Mesendoderm (in vitro differentiated cells): ENCODE measurements at regions not wholly inside any gene's neighbourhood (a gene's known extent, or its start where the extent isn't known, plus 50 kb on each side); places are given as distances from the start of the nearest gene placed in this dataset.
"Not testable (repeated sequence)": the region's sequence is repeated elsewhere in the genome, so short reads cannot be mapped to it uniquely, and the experiment has no call there.

Experiments
- DNase-seq: peaks from one replicate; pipeline ENCODE4 v3.0.0; 2013
- H2AK5ac ChIP-seq: 2 replicates; pipeline ENCODE4 v1.6.1; 2013; ENCODE audit warnings: low read length, inconsistent platforms
- H2BK120ac ChIP-seq: 2 replicates; pipeline ENCODE4 v1.6.1; 2013; ENCODE audit warnings: low read depth, mild to moderate bottlenecking, low read length, moderate library complexity, mixed read lengths
- H2BK15ac ChIP-seq: replicated peaks from 2 replicates; pipeline ENCODE4 v1.6.1; 2013; ENCODE audit warnings: low read depth, mild to moderate bottlenecking, moderate library complexity
- H2BK5ac ChIP-seq: 2 replicates; pipeline ENCODE4 v1.6.1; 2013; ENCODE audit warnings: low read length, inconsistent platforms
- H3K18ac ChIP-seq: 2 replicates; pipeline ENCODE4 v1.6.1; 2013; ENCODE audit warnings: mild to moderate bottlenecking, low read length, mixed read lengths
- H3K23ac ChIP-seq: one replicate; pipeline ENCODE4 v1.6.1; 2013; ENCODE audit warnings: low read length
- H3K27ac ChIP-seq: 2 replicates; pipeline ENCODE4 v1.5.1; 2013; ENCODE audit warnings: low read depth, mild to moderate bottlenecking, inconsistent platforms, low read length, moderate library complexity
- H3K27me3 ChIP-seq: 2 replicates; pipeline ENCODE4 v1.6.1; 2013; ENCODE audit warnings: low read length, control low read depth, mild to moderate bottlenecking, inconsistent platforms; ENCODE audit not compliant: insufficient read depth, poor library complexity
- H3K36me3 ChIP-seq: 2 replicates; pipeline ENCODE4 v1.6.1; 2013; ENCODE audit warnings: low read length, inconsistent platforms; ENCODE audit not compliant: control insufficient read depth, insufficient read depth
- H3K4ac ChIP-seq: one replicate; pipeline ENCODE4 v1.6.1; 2013; ENCODE audit warnings: low read depth, mild to moderate bottlenecking, low read length, moderate library complexity
- H3K4me1 ChIP-seq: 2 replicates; pipeline ENCODE4 v1.6.1; 2013; ENCODE audit warnings: low read depth, low read length, inconsistent platforms; ENCODE audit not compliant: control insufficient read depth
- H3K4me2 ChIP-seq: 2 replicates; pipeline ENCODE4 v1.6.1; 2013; ENCODE audit warnings: low read length
- H3K4me3 ChIP-seq: 2 replicates; pipeline ENCODE4 v1.5.1; 2013; ENCODE audit warnings: mild to moderate bottlenecking, low read length
- H3K56ac ChIP-seq: one replicate; pipeline ENCODE4 v1.6.1; 2013; ENCODE audit warnings: low read length
- H3K79me1 ChIP-seq: 2 replicates; pipeline ENCODE4 v1.6.1; 2013; ENCODE audit warnings: low read length, inconsistent platforms
- H3K79me2 ChIP-seq: 2 replicates; pipeline ENCODE4 v1.6.1; 2013; ENCODE audit warnings: mild to moderate bottlenecking, low read length; ENCODE audit not compliant: control insufficient read depth, insufficient read depth
- H3K9ac ChIP-seq: 2 replicates; pipeline ENCODE4 v1.6.1; 2013; ENCODE audit warnings: low read length, inconsistent platforms
- H4K5ac ChIP-seq: one replicate; pipeline ENCODE4 v1.6.1; 2013; ENCODE audit warnings: low read length
- H4K8ac ChIP-seq: one replicate; pipeline ENCODE4 v1.6.1; 2013; ENCODE audit warnings: low read depth, mild to moderate bottlenecking, control low read depth, low read length, moderate library complexity
- WGBS: extraction: QIAGEN DNeasy Blood & Tissue Kit; methylation state at CpG from one replicate; pipeline ENCODE4 v1.1.7; 2013; ENCODE audit warnings: low lambda C conversion rate, missing lambda C conversion rate; ENCODE audit not compliant: insufficient coverage; ENCODE audit errors: extremely low coverage; 5-methylcytosine and 5-hydroxymethylcytosine counted together

DNA sequence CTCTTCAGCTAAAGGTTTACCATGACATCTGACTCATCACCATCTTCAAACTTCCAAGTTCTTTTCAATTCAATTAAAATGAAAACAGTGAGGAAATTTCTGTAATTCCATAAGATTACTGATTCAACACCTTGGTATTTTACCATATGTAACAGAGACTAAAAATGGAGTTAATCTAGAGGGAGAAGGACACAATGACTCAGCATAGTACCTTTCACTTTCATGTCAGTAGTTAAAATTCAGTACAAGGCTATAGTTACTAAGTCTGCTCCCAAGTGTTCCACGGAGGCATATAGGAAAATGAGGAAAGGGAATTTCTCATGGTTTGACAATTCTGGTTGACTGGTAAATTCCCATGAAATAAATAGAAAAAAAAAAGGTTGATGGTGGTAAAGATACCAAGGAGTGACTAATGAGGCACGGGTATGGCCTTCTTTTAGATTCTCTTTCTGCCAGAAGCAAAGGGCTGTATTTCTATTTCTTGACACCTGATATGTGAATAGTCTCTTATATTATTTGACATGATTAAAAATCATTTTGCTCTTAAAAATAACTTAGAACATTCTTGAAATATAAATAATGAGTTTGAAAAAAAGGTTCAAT lies 526.7 kb upstream of the ADGRB3 start:
- no peak overlapping the region for H4K5ac ChIP-seq
- no peak overlapping the region for H2AK5ac ChIP-seq
- no peak overlapping the region for H2BK15ac ChIP-seq
- no peak overlapping the region for H3K27ac ChIP-seq
- no peaks in the 10 kb centered on the region for H3K4me1 ChIP-seq
- H3K36me3 ChIP-seq, result no peaks in the 10 kb centered on the region
- no peak overlapping the region for H3K4me3 ChIP-seq
- no peak overlapping the region for H3K4me2 ChIP-seq
- no peak overlapping the region for H3K56ac ChIP-seq
- no peak overlapping the region for H3K9ac ChIP-seq
- WGBS, result no CpG with 5 or more reads among the region's 2 CpGs
- no peak overlapping the region for H3K4ac ChIP-seq
- no peak overlapping the region for H2BK5ac ChIP-seq
- no peaks in the 10 kb centered on the region for H3K27me3 ChIP-seq
- peak; percentile 56 for DNase-seq
- no peak overlapping the region for H3K18ac ChIP-seq
- H3K23ac ChIP-seq, result no peak overlapping the region
- no peaks in the 10 kb centered on the region for H3K79me2 ChIP-seq
- no peak overlapping the region for H4K8ac ChIP-seq
- H3K79me1 ChIP-seq, result no peaks in the 10 kb centered on the region
- no peak overlapping the region for H2BK120ac ChIP-seq

- no peak overlapping the region for H3K4me2 ChIP-seq
- H4K8ac ChIP-seq, result no peak overlapping the region
- no peaks in the 10 kb centered on the region for H3K79me1 ChIP-seq
- H2BK120ac ChIP-seq, result no peak overlapping the region
- no peak overlapping the region for H3K4me3 ChIP-seq
- H3K9ac ChIP-seq, result no peak overlapping the region
- no peaks in the 10 kb centered on the region for H3K79me2 ChIP-seq
- H2BK15ac ChIP-seq, result peak overlapping the region; percentile 64
- H3K36me3 ChIP-seq, result no peaks in the 10 kb centered on the region
- no peak overlapping the region for H3K56ac ChIP-seq
- no peaks in the 10 kb centered on the region for H3K27me3 ChIP-seq
- no peak overlapping the region for H3K27ac ChIP-seq
- no peak overlapping the region for H3K23ac ChIP-seq
- H4K5ac ChIP-seq, result no peak overlapping the region
- no peak for DNase-seq
- H3K4ac ChIP-seq, result no peak overlapping the region
- H3K4me1 ChIP-seq, result no peaks in the 10 kb centered on the region
- no peak overlapping the region for H2BK5ac ChIP-seq
- H3K18ac ChIP-seq, result no peak overlapping the region
- no peak overlapping the region for H2AK5ac ChIP-seq
Observed at GRCh38 chr6:68094070-68094469, 541.0 kb upstream of the ADGRB3 start.

DNA sequence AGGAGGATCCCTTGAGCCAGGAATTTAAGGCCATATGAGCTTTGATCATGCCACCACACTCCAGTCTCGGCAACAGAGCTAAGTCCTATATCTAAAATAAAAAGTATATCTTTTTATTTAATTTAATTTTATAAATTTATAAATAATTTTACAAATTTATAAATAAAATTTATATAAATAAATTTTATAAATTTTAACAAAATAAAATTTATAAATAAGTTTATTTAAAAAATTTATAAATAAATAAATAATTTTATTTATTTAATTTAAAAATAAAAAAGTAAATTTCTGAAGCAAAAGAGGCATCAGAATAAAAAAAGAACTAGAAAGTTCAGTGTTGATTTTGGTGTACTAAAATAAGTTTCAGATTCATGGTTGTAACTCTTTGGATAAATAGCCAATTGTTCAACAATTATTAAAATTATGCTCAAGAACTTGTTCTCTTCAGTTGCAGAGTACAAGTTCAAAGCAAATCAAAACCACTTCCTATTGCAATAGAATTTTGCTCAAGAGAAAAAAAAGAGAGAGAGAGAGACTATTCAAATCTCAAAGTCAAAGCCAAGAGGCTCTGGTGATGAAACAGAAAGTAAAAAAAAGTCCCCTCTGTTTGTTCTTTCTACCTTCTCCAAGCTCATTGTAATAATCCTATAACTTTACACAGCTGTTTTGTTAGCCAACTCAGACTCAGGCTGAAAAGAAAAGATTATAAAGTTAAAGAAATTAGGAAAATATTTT lies 547.5 kb upstream of the ADGRB3 start:
- Histone ChIP-seq H3K4me3 (no peak overlapping the region), H2BK5ac (no peak overlapping the region), H3K23ac (no peak overlapping the region), H4K5ac (no peak overlapping the region), H2BK15ac (no peak overlapping the region), H4K8ac (no peak overlapping the region), H3K56ac (no peak overlapping the region), H3K79me2 (no peaks in the 10 kb centered on the region), H3K9ac (no peak overlapping the region), H3K27me3 (no peaks in the 10 kb centered on the region), H3K79me1 (no peaks in the 10 kb centered on the region), H3K4me1 (no peaks in the 10 kb centered on the region), H2AK5ac (no peak overlapping the region), H3K4me2 (no peak overlapping the region), H3K36me3 (no peaks in the 10 kb centered on the region), H2BK120ac (no peak overlapping the region), H3K27ac (no peak overlapping the region), H3K18ac (no peak overlapping the region), H3K4ac (no peak overlapping the region)
- no CpG with 5 or more reads among the region's 1 CpG for WGBS
- no peak for DNase-seq

- Histone ChIP-seq H3K9ac (no peak overlapping the region), H3K4me2 (no peak overlapping the region), H3K23ac (no peak overlapping the region), H3K4me1 (no peaks in the 10 kb centered on the region), H3K27ac (no peak overlapping the region), H3K36me3 (no peaks in the 10 kb centered on the region), H4K8ac (no peak overlapping the region), H2AK5ac (no peak overlapping the region), H3K4ac (no peak overlapping the region), H3K79me2 (no peaks in the 10 kb centered on the region), H3K18ac (no peak overlapping the region), H2BK15ac (no peak overlapping the region), H2BK120ac (no peak overlapping the region), H3K56ac (no peak overlapping the region), H3K79me1 (no peaks in the 10 kb centered on the region), H3K4me3 (no peak overlapping the region), H2BK5ac (no peak overlapping the region), H4K5ac (no peak overlapping the region), H3K27me3 (no peaks in the 10 kb centered on the region)
- no CpG with 5 or more reads among the region's 4 CpGs for WGBS
- no peak for DNase-seq
Observed at GRCh38 chr6:68086199-68086598, 548.9 kb upstream of the ADGRB3 start.

DNA sequence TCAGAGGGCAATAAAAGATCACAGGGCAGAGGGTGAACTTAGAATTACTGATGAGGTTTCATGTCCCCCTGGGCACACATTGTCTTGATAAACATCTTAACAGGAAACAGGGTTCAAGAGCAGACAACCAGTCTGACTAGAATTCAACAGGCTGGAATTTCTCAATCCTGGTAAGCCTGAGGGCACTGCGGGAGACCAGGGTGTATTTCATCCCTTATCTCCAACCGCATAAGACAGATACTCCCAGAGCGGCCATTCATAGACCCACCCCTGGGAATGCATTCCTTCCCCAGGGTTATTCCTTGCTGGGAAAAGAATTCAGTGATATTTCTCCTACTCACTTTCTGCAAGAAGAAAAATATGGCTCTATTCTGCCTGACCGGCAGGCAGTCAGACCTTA lies 549.5 kb upstream of the ADGRB3 start:
- not testable (repeated sequence) for H2AK5ac ChIP-seq, H3K36me3 ChIP-seq, H3K18ac ChIP-seq, H3K79me2 ChIP-seq, H3K4me2 ChIP-seq, H3K23ac ChIP-seq, H3K4me3 ChIP-seq, H2BK15ac ChIP-seq, H3K27ac ChIP-seq, H3K27me3 ChIP-seq, H3K79me1 ChIP-seq, H3K56ac ChIP-seq, H4K8ac ChIP-seq, H3K9ac ChIP-seq, H3K4ac ChIP-seq, H4K5ac ChIP-seq, H2BK5ac ChIP-seq, H2BK120ac ChIP-seq, H3K4me1 ChIP-seq
- peak; percentile 22 for DNase-seq
- no CpG with 5 or more reads among the region's 4 CpGs for WGBS

DNA sequence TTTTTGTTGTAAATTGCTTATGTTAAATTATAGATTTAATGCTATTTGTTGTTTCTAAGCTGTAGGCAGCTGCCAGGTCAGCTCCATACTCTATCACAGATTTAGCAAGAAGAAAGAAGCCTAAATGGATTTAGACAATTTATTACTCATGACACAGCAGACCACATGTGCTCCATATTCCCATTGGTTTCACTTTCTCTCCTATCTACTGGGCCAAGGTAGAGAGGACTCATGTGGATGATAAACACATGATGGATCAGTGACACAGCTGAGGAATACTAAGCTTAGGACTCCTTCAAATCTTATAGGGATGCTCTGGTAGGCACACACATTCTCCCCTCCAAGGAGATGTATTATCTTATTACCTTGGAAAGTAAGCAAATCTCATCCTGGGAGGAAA lies 553.0 kb upstream of the ADGRB3 start:
- H2BK5ac ChIP-seq, result no peak overlapping the region
- no peak for DNase-seq
- H2AK5ac ChIP-seq, result no peak overlapping the region
- no peak overlapping the region for H2BK15ac ChIP-seq
- no peak overlapping the region for H3K27ac ChIP-seq
- H3K9ac ChIP-seq, result no peak overlapping the region
- no peak overlapping the region for H3K56ac ChIP-seq
- no peak overlapping the region for H3K23ac ChIP-seq
- H4K8ac ChIP-seq, result no peak overlapping the region
- H3K4me2 ChIP-seq, result no peak overlapping the region
- H3K4me3 ChIP-seq, result no peak overlapping the region
- H4K5ac ChIP-seq, result no peak overlapping the region
- no peaks in the 10 kb centered on the region for H3K79me2 ChIP-seq
- H3K36me3 ChIP-seq, result no peaks in the 10 kb centered on the region
- no peak overlapping the region for H2BK120ac ChIP-seq
- H3K4ac ChIP-seq, result no peak overlapping the region
- H3K27me3 ChIP-seq, result no peaks in the 10 kb centered on the region
- H3K4me1 ChIP-seq, result no peaks in the 10 kb centered on the region
- H3K79me1 ChIP-seq, result no peaks in the 10 kb centered on the region
- H3K18ac ChIP-seq, result no peak overlapping the region
